Astrocyte of the cerebellum (primary cell): ENCODE measurements at regions not wholly inside any gene's neighbourhood (a gene's known extent, or its start where the extent isn't known, plus 50 kb on each side); places are given as distances from the start of the nearest gene placed in this dataset.

Source experiments
- DNase-seq: peaks from one replicate; pipeline ENCODE4 v3.0.0-alpha.2; 2011; ENCODE audit warnings: low read depth
- H3K4me3 ChIP-seq: 2 replicates; pipeline ENCODE4 v1.5.1; 2011; ENCODE audit warnings: mild to moderate bottlenecking, low read depth, low read length, moderate library complexity
- CTCF ChIP-seq: IDR thresholded peaks from 2 replicates; pipeline ENCODE4 v1.5.1; 2012; ENCODE audit warnings: low read length, low read depth, moderate library complexity, mild to moderate bottlenecking; ENCODE audit errors: missing control alignments
- in situ Hi-C: cut with HindIII; loops from 2 replicates; pipeline ENCODE4 v1.10.0; 2017; ENCODE audit warnings: low sequenced_read_pairs

- in situ Hi-C loops, result no loop called here
- no peak for TF ChIP-seq CTCF
- DNase-seq, result no peak
- no peak overlapping the region for H3K4me3 ChIP-seq
Observed at GRCh38 chr5:136642976-136643375, 277.6 kb upstream of the TRPC7 start.

- no peak for TF ChIP-seq CTCF
- H3K4me3 ChIP-seq, result no peak overlapping the region
- no peak for DNase-seq
- in situ Hi-C loops, result no loop called here
Observed at GRCh38 chr5:136639616-136640015, 274.3 kb upstream of the TRPC7 start.

GRCh38 chr5:136638084-136638483 is 272.7 kb upstream of the TRPC7 start:
- DNase-seq, result no peak
- H3K4me3 ChIP-seq, result no peak overlapping the region
- in situ Hi-C loops, result no loop called here
- TF ChIP-seq CTCF, result peak; percentile 8

GRCh38 chr5:136636001-136636400 is 270.7 kb upstream of the TRPC7 start:
- H3K4me3 ChIP-seq, result no peak overlapping the region
- TF ChIP-seq CTCF, result no peak
- no peak for DNase-seq
- in situ Hi-C loops, result no loop called here

- DNase-seq, result no peak
- H3K4me3 ChIP-seq, result no peak overlapping the region
- no peak for TF ChIP-seq CTCF
- in situ Hi-C loops, result no loop called here
Observed at GRCh38 chr5:136631186-136631585, 265.8 kb upstream of the TRPC7 start.

GRCh38 chr5:136629125-136629792 is 263.9 kb upstream of the TRPC7 start:
- no peak overlapping the region for H3K4me3 ChIP-seq
- DNase-seq, result no peak
- in situ Hi-C loops, result no loop called here
- no peak for TF ChIP-seq CTCF
